ENCODE measurements at regions not wholly inside any gene's neighbourhood (a gene's known extent, or its start where the extent isn't known, plus 50 kb on each side); places are given as distances from the start of the nearest gene placed in this dataset.

DNA sequence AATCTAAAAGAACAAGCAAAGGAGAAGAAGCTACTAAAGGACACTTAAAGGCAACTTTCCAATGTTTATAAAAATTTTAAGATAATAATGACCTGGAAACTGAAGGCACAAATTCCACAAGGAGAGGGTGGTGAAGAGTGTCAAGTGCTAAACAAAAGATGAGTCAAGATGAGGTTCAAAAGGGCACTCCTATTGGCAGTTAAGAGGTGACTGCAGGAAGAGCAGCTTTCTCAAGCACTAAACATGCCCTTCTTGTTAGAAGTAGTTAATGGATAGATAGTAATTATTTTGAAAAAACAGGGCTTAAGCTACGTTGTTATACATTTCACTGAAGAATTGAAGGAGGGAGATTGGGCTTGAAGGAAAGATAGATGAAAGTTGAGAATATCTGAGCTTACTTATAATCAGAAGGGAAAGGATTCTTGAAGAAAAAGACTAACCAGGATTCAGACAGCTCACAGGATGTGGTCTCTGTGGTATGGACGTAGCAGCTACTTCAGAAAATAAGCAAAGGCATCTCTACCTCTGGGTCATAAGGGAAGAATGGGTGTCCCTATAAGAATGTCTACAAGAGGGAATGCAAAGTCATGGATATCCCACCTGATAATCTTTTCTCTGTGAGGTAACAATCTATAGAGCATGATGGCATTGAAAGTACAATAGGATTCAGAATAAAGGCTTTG is 454.7 kb upstream of the SLC39A10 start:
- TF ChIP-seq EZH2 (IDR thresholded peaks at IDR 0.05; ENCODE audit: borderline replicate concordance, insufficient read depth, low read depth, low read length, poor library complexity, severe bottlenecking) = no peak
- TF ChIP-seq, protein P1, sequence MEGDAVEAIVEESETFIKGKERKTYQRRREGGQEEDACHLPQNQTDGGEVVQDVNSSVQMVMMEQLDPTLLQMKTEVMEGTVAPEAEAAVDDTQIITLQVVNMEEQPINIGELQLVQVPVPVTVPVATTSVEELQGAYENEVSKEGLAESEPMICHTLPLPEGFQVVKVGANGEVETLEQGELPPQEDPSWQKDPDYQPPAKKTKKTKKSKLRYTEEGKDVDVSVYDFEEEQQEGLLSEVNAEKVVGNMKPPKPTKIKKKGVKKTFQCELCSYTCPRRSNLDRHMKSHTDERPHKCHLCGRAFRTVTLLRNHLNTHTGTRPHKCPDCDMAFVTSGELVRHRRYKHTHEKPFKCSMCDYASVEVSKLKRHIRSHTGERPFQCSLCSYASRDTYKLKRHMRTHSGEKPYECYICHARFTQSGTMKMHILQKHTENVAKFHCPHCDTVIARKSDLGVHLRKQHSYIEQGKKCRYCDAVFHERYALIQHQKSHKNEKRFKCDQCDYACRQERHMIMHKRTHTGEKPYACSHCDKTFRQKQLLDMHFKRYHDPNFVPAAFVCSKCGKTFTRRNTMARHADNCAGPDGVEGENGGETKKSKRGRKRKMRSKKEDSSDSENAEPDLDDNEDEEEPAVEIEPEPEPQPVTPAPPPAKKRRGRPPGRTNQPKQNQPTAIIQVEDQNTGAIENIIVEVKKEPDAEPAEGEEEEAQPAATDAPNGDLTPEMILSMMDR (IDR thresholded peaks at IDR 0.05) = no peak
- ATAC-seq (ENCODE audit: low read depth) = no peak

DNA sequence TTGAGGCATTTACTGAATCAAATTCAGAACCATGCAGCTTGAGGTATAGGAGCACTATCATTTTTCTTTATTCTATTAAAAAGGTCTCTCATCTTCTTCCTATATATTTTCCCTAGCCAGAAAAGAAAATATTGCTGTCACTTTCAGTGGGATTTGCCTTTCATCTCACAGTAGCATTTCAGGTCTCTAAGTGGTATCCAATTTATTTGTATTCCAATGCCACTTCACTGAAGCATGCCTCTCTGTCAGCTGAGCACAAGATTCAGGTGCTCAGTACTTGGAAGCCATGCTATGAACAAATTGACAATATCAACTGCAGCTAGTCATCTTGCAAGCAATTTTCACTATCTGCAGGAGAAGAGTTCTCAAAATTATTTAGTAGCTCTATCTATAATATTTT is 457.2 kb upstream of the SLC39A10 start:
- no peaks in the 10 kb centered on the region for H3K9me3 Mint-ChIP-seq (ENCODE audit: insufficient read depth)
- Histone ChIP-seq H3K4me1 (ENCODE audit: control insufficient read depth in 2 of 2, insufficient read depth in 2 of 2, low read length in 2 of 2) (no peaks in the 10 kb centered on the region), H3K9me3 (ENCODE audit: control extremely low read depth in 1 of 3, control insufficient read depth in 2 of 3, insufficient read depth in 1 of 3, low read length in 2 of 3) (no peaks in the 10 kb centered on the region), H3K27ac (ENCODE audit: low read length in 2 of 2) (no peak overlapping the region), H3K36me3 (replicated peaks in 1 of 2; ENCODE audit: control extremely low read depth in 1 of 2, control insufficient read depth in 1 of 2, extremely low read depth in 1 of 2, insufficient read depth in 2 of 2, low read length in 1 of 2) (no peaks in the 10 kb centered on the region), H3K9ac (ENCODE audit: low read length) (no peak overlapping the region), H4K20me1 (ENCODE audit: control insufficient read depth, insufficient read depth, low read length, poor library complexity, severe bottlenecking) (no peaks in the 10 kb centered on the region), H3K4me2 (replicated peaks; ENCODE audit: low read depth, low read length, poor library complexity, severe bottlenecking) (no peak overlapping the region), H2AFZ (ENCODE audit: insufficient read depth, low read depth, low read length, poor library complexity, severe bottlenecking) (no peak overlapping the region), H3K27me3 (replicated peaks in 1 of 4; ENCODE audit: control extremely low read depth in 1 of 4, control insufficient read depth in 3 of 4, insufficient read depth in 4 of 4, low read length in 3 of 4) (no peaks in the 10 kb centered on the region), H3K4me3 (ENCODE audit: control extremely low read depth in 1 of 5, extremely low read depth in 1 of 5, insufficient read depth in 1 of 5, low read depth in 2 of 5, low read length in 4 of 5) (no peak overlapping the region), H3K79me2 (ENCODE audit: control insufficient read depth, insufficient read depth, low read length) (no peaks in the 10 kb centered on the region)
- no peaks in the 10 kb centered on the region for H3K27me3 Mint-ChIP-seq
- intact Hi-C loops (cut with micrococcal nuclease) = no loop called here
- H3K4me3 Mint-ChIP-seq = no peak overlapping the region
- CTCF ChIA-PET = no interaction called here
- TF ChIP-seq, protein P1 (IDR thresholded peaks at IDR 0.05) = no peak
- TF ChIP-seq EZH2 (IDR thresholded peaks at IDR 0.05; ENCODE audit: borderline replicate concordance, insufficient read depth, low read depth, low read length, poor library complexity, severe bottlenecking) = no peak
- POLR2A ChIA-PET = no interaction called here
- H3K4me1 Mint-ChIP-seq = no peaks in the 10 kb centered on the region
- no peak for ATAC-seq (ENCODE audit: low read depth)
- no peak overlapping the region for H3K27ac Mint-ChIP-seq
- no peak for DNase-seq

More for the DNA sequence above, 454.7 kb upstream of the SLC39A10 start:
- no peaks in the 10 kb centered on the region for H3K27me3 Mint-ChIP-seq
- H3K9me3 ChIP-seq (ENCODE audit: control extremely low read depth in 1 of 3, control insufficient read depth in 2 of 3, insufficient read depth in 1 of 3, low read length in 2 of 3) = no peaks in the 10 kb centered on the region
- no CpG with 5 or more reads among the region's 2 CpGs for WGBS (ENCODE audit: insufficient coverage)
- intact Hi-C loops (cut with micrococcal nuclease) = no loop called here
- H3K27ac Mint-ChIP-seq = no peak overlapping the region
- H3K27ac ChIP-seq (ENCODE audit: low read length in 2 of 2) = no peak overlapping the region
- no peaks in the 10 kb centered on the region for H3K27me3 ChIP-seq (replicated peaks in 1 of 4; ENCODE audit: control extremely low read depth in 1 of 4, control insufficient read depth in 3 of 4, insufficient read depth in 4 of 4, low read length in 3 of 4)
- no peaks in the 10 kb centered on the region for H4K20me1 ChIP-seq (ENCODE audit: control insufficient read depth, insufficient read depth, low read length, poor library complexity, severe bottlenecking)
- no peak overlapping the region for H3K4me2 ChIP-seq (replicated peaks; ENCODE audit: low read depth, low read length, poor library complexity, severe bottlenecking)
- no peak for DNase-seq
- no peaks in the 10 kb centered on the region for H3K9me3 Mint-ChIP-seq (ENCODE audit: insufficient read depth)
- no peaks in the 10 kb centered on the region for H3K4me1 ChIP-seq (ENCODE audit: control insufficient read depth in 2 of 2, insufficient read depth in 2 of 2, low read length in 2 of 2)
- no peak overlapping the region for H2AFZ ChIP-seq (ENCODE audit: insufficient read depth, low read depth, low read length, poor library complexity, severe bottlenecking)
- H3K4me3 ChIP-seq (ENCODE audit: control extremely low read depth in 1 of 5, extremely low read depth in 1 of 5, insufficient read depth in 1 of 5, low read depth in 2 of 5, low read length in 4 of 5) = no peak overlapping the region
- no peak overlapping the region for H3K9ac ChIP-seq (ENCODE audit: low read length)
- CTCF ChIA-PET = no interaction called here
- H3K36me3 ChIP-seq (replicated peaks in 1 of 2; ENCODE audit: control extremely low read depth in 1 of 2, control insufficient read depth in 1 of 2, extremely low read depth in 1 of 2, insufficient read depth in 2 of 2, low read length in 1 of 2) = no peaks in the 10 kb centered on the region
- POLR2A ChIA-PET = no interaction called here
- H3K4me1 Mint-ChIP-seq = no peaks in the 10 kb centered on the region
- H3K79me2 ChIP-seq (ENCODE audit: control insufficient read depth, insufficient read depth, low read length) = no peaks in the 10 kb centered on the region
- H3K4me3 Mint-ChIP-seq = no peak overlapping the region

All from B cell (primary cell).